ENCODE measurements at regions not wholly inside any gene's neighbourhood (a gene's known extent, or its start where the extent isn't known, plus 50 kb on each side); places are given as distances from the start of the nearest gene placed in this dataset.

DNA sequence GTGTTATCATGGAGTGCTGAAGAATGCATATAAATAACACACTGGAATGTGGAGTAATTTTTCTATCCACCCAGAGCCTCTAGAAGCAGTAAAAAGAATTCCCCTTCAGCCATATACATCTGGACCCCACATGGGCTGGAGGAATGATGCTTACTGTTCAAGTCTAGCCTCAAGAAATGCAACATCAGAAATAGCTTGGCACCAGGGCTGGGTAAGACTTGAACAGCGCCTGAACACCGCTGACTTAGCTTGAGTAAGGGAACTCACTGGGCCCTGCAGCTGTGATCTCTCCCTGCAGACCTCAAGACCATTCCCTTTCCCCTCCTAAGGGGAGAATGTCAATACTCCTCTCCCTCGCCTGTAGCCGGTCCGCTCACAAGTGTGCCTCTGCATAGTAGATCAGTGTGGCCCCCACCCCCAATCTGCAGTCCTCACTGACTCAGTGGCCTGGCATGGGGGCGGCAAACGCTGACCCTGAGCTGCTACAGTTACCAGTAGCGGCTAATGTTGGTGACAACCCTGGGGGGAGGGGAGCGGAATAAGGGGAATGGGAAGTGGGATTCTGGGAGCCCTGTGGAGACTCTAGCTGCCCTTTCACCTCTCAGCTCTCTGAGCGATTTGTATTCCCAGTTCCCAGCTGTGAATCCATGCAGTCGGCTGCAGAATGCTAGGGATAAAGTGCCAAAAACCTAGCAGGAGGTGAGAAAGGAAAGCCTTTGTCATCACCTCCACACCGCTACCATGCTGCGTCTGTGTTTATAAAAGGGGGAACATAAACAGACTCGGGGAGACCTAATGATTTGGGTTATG lies 483.9 kb downstream of the DISC1 start:
- DNase-seq: no peak

DNA sequence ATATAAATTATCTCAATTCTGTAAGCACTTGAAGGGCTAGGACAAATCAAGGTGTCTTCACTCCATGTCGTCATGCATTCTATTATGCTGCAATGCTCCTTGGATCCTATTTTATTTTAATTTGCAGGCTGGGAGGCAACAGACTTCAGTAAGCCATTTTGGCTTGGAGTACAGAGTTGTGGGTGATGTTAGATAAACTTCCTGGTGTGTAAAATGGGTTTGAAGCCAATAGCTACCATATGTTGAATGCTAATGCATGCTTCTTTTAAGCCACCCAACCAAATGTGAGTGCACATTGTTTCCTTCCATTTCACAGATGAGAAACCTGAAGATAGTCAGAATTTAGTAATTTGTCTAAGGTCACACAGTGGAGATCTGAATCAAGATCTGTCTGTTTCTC lies 482.8 kb downstream of the DISC1 start:
- no peak for DNase-seq

DNA sequence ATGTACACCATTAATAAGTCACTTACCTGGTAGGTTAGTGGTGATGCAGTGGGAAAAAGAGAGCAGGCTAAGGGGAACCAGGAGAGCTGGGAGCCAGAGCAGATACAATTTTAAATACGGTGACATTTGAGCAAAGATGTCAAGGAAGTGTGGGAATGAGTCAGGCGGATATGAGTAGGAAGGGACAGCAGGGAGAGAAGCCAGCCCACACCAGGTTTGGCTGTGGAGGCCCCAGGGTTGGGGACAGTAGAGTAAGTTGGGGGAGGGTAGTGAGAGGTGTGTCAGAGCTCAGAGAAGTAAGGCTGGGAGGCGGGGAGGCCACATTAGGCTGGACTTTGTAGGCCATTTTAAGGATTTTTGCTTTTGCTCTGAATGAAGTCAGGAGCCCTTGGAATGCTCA lies 482.0 kb downstream of the DISC1 start:
- no peak for DNase-seq

DNA sequence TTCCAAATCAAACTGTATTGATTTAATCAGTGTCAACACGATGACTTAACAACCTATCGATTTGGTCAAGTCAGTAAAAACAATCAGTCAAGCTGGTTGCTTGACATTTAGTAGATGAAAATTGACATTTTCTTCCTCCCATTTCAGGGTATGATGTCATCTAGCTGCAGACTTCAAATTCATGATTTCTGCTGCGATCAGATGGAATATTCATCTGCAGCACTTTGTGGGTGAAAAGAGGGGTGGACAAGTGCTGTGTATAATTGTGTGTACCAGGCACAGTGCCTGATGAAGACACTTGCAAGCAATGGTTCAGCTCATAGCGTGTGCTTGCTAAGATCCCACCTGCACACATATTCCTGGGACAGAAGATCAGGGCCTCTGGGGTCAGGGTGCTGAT lies 479.8 kb downstream of the DISC1 start:
- no peak for DNase-seq

DNA sequence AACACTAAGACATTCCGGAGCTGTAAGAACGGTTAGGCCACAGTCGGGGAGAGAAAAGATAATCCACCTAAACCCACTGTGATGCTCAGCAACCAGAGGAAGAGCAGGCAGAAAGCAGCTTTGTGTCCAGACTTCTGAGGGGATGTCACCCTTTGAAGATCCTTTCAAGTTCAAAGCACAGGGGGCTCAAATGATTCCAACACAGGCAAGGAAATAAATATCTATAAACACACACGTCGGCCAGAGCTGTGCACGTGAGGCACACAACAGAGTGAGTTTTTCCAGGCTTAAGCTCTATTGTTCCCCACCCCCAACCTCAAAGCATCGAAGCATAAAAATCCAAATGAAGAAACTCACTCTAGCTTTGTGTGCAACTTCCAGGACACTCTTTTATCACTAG lies 479.0 kb downstream of the DISC1 start:
- no peak for DNase-seq

DNA sequence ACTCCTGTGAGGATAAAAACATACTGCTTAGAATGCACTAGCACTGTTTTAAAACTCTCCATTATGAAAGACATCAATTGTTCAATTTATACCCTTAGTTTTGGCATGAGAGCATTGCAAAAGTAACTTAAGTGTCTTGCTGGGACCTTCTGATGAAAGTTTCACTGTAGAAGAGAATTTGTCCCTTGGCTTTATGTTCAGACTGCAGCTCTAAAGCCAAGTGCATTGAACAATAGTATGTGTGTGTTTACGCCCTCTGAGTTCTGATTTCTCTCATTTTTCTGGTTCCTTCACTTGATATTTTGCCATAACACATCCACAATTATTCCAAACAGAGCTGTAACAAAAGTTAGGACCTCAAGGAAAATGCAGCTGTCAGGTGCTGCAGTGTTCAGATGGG lies 474.6 kb downstream of the DISC1 start:
- no peak for DNase-seq

DNA sequence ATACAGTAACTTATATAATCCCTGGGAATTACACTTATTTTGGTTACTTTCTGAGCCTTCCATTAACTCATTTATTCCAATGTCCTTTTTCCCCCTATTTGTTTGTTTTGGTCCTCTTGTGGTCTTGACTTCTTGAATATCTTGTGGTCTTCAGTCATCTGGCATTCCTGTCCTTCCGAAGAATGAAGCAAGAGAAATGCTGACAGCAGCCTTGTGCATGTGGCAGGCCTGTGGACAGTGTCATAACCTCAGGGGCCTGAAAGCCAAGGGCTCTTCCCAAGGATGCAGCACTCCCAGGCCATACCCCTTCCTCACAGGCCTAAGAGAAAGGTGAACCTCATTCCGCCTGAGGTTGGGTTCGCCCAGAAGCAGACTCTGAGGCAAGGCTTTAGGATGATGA lies 470.2 kb downstream of the DISC1 start:
- no peak for DNase-seq

Data from inflammatory macrophage treated with lipopolysaccharide for 4 hours (primary cell).